Right lobe of liver (tissue), 4 donors: ENCODE measurements at regions not wholly inside any gene's neighbourhood (a gene's known extent, or its start where the extent isn't known, plus 50 kb on each side); places are given as distances from the start of the nearest gene placed in this dataset.

Source experiments
- CTCF ChIP-seq, 4 donors: fragments of 200-600 bp in 3 of 4; fragments of 450-650 bp in 1 of 4; IDR thresholded peaks; one replicate each; pipeline versions ENCODE4 v1.5.1 to v1.8.0; 2016 to 2022; ENCODE audit warnings: antibody characterized with exemption in 4 of 4, mild to moderate bottlenecking in 2 of 4
- POLR2A ChIP-seq: fragments of 450-650 bp; IDR thresholded peaks from one replicate; pipeline ENCODE4 v1.6.1; 2017; ENCODE audit warnings: antibody characterized with exemption, mild to moderate bottlenecking
- donor health status: DM: no; HTN: no; CAD: no.
- donor health status: DM: no; HTN: no; CAD: no.
- donor health status: DM: no; HTN: yes; CAD: no.

GRCh38 chr11:119486016-119486415, 63.0 kb upstream of the THY1 start:
- TF ChIP-seq CTCF (IDR thresholded peaks at IDR 0.05) (no peak), POLR2A (no peak)
